Activated B cell treated with CpG ODN at 0.5 μM for 24 hours (primary cell): ENCODE measurements at regions not wholly inside any gene's neighbourhood (a gene's known extent, or its start where the extent isn't known, plus 50 kb on each side); places are given as distances from the start of the nearest gene placed in this dataset.

ENCODE experiments used
- ATAC-seq: fragments of 200-7000 bp; cut with Tn5 transposase; one replicate; pipeline ENCODE4 v1.10.0; 2021; ENCODE audit warnings: low read depth, mild to moderate bottlenecking, moderate library complexity
- CTCF ChIA-PET: fragments of 350-600 bp; sonication (Branson Sonifier 250); formaldehyde crosslinking; loops from one replicate; lab custom pipeline; 2021; ENCODE audit warnings: antibody characterized with exemption; lab: Charles Lee
- POLR2A ChIA-PET: fragments of 350-600 bp; sonication (Branson Sonifier 250); formaldehyde crosslinking; loops from one replicate; lab custom pipeline; 2021; ENCODE audit warnings: antibody characterized with exemption; lab: Charles Lee
- DNase-seq: peaks from one replicate; pipeline ENCODE4 v3.0.0; 2022
- H3K27ac Mint-ChIP-seq: one replicate; pipeline ENCODE4 v1.8.0; 2020; ENCODE audit warnings: mixed read lengths
- H3K27me3 Mint-ChIP-seq: one replicate; pipeline ENCODE4 v1.8.0; 2021; ENCODE audit warnings: mixed read lengths
- H3K36me3 Mint-ChIP-seq: one replicate; pipeline ENCODE4 v1.8.0; 2021; ENCODE audit warnings: low read depth, mixed read lengths
- H3K4me1 Mint-ChIP-seq: one replicate; pipeline ENCODE4 v1.8.0; 2021; ENCODE audit warnings: mixed read lengths
- H3K4me3 Mint-ChIP-seq: one replicate; pipeline ENCODE4 v1.8.0; 2020; ENCODE audit warnings: mild to moderate bottlenecking, mixed read lengths
- H3K9me3 Mint-ChIP-seq: one replicate; pipeline ENCODE4 v1.8.0; 2020; ENCODE audit warnings: mixed read lengths
- CTCF ChIP-seq: fragments of 200-600 bp; IDR thresholded peaks from one replicate; pipeline ENCODE4 v1.8.0; 2022; ENCODE audit warnings: antibody characterized with exemption, mild to moderate bottlenecking
- intact Hi-C: fragments of 100-400 bp; cut with micrococcal nuclease; formaldehyde crosslinking; loops from one replicate; pipeline ENCODE4 v1.15.1; 2024

- H3K27me3 Mint-ChIP-seq = peaks cover 11% of the 10 kb centered on the region
- no peaks in the 10 kb centered on the region for H3K9me3 Mint-ChIP-seq
- no peaks in the 10 kb centered on the region for H3K36me3 Mint-ChIP-seq
- H3K4me3 Mint-ChIP-seq = no peak overlapping the region
- intact Hi-C loops = no loop called here
- no peak for ATAC-seq
- no peak overlapping the region for H3K27ac Mint-ChIP-seq
- CTCF ChIA-PET = no interaction called here
- DNase-seq = no peak
- TF ChIP-seq CTCF = no peak
- H3K4me1 Mint-ChIP-seq = no peaks in the 10 kb centered on the region
- POLR2A ChIA-PET = no interaction called here
Observed at GRCh38 chr22:27207907-27208306, 550.5 kb downstream of the MIAT start.

GRCh38 chr22:27210111-27210730 is 552.8 kb downstream of the MIAT start:
- ATAC-seq = no peak
- Mint-ChIP-seq H3K27ac (no peak overlapping the region), H3K4me3 (no peak overlapping the region), H3K27me3 (peaks cover 16% of the 10 kb centered on the region), H3K36me3 (no peaks in the 10 kb centered on the region), H3K4me1 (no peaks in the 10 kb centered on the region), H3K9me3 (no peaks in the 10 kb centered on the region)
- no peak for DNase-seq
- POLR2A ChIA-PET = no interaction called here
- TF ChIP-seq CTCF = no peak
- CTCF ChIA-PET = no interaction called here
- intact Hi-C loops = no loop called here

GRCh38 chr22:27212102-27212501 is 554.7 kb downstream of the MIAT start:
- intact Hi-C loops = no loop called here
- no peak for DNase-seq
- TF ChIP-seq CTCF = no peak
- ATAC-seq = no peak
- H3K36me3 Mint-ChIP-seq = no peaks in the 10 kb centered on the region
- CTCF ChIA-PET = no interaction called here
- POLR2A ChIA-PET = no interaction called here
- H3K27ac Mint-ChIP-seq = no peak overlapping the region
- no peaks in the 10 kb centered on the region for H3K9me3 Mint-ChIP-seq
- peaks cover 14% of the 10 kb centered on the region for H3K27me3 Mint-ChIP-seq
- H3K4me3 Mint-ChIP-seq = no peak overlapping the region
- H3K4me1 Mint-ChIP-seq = no peaks in the 10 kb centered on the region

- H3K4me3 Mint-ChIP-seq = no peak overlapping the region
- no peaks in the 10 kb centered on the region for H3K9me3 Mint-ChIP-seq
- POLR2A ChIA-PET = no interaction called here
- no peak overlapping the region for H3K27ac Mint-ChIP-seq
- no peak for TF ChIP-seq CTCF
- no peaks in the 10 kb centered on the region for H3K36me3 Mint-ChIP-seq
- CTCF ChIA-PET = no interaction called here
- no peaks in the 10 kb centered on the region for H3K4me1 Mint-ChIP-seq
- peaks cover 14% of the 10 kb centered on the region for H3K27me3 Mint-ChIP-seq
- ATAC-seq (no peak), DNase-seq (no peak)
- intact Hi-C loops = no loop called here
Observed at GRCh38 chr22:27212617-27213177, 555.3 kb downstream of the MIAT start.

- Mint-ChIP-seq H3K27me3 (peaks cover 14% of the 10 kb centered on the region), H3K9me3 (no peaks in the 10 kb centered on the region), H3K4me1 (no peaks in the 10 kb centered on the region), H3K4me3 (no peak overlapping the region), H3K36me3 (no peaks in the 10 kb centered on the region), H3K27ac (no peak overlapping the region)
- no peak for TF ChIP-seq CTCF
- DNase-seq (no peak), ATAC-seq (no peak)
- ChIA-PET POLR2A (no interaction called here), CTCF (no interaction called here)
- intact Hi-C loops = no loop called here
Observed at GRCh38 chr22:27213294-27213693, 555.9 kb downstream of the MIAT start.
